Stomach (tissue), 8 donors: ENCODE measurements at regions not wholly inside any gene's neighbourhood (a gene's known extent, or its start where the extent isn't known, plus 50 kb on each side); places are given as distances from the start of the nearest gene placed in this dataset.

Source experiments
- DNase-seq, 2 donors: peaks; one replicate each; pipeline versions ENCODE4 v3.0.0 to v3.0.0-alpha.2; 2013 to 2019
- H3K27ac ChIP-seq, 5 donors: fragments of 200-600 bp in 4 of 5; sonication (generic) in 4 of 5; one replicate each; pipeline ENCODE4 v1.5.1; 2013 to 2019; ENCODE audit warnings: mild to moderate bottlenecking in 1 of 5, moderate library complexity in 1 of 5
- H3K27me3 ChIP-seq, 3 donors: fragments of 200-600 bp; sonication (generic); one replicate each; pipeline ENCODE4 v1.5.1; 2017 to 2019; ENCODE audit warnings: mixed run types in 1 of 3
- H3K36me3 ChIP-seq, 4 donors: fragments of 200-600 bp; sonication (generic); 1 replicate in 3 of 4; 2 replicates in 1 of 4; pipeline ENCODE4 v1.5.1; 2016 to 2019
- H3K4me1 ChIP-seq, 4 donors: fragments of 200-600 bp; sonication (generic); one replicate each; pipeline ENCODE4 v1.5.1; 2016 to 2019
- H3K4me3 ChIP-seq, 4 donors: fragments of 200-600 bp; sonication (generic) in 3 of 4; one replicate each; pipeline ENCODE4 v1.5.1; 2016 to 2019; ENCODE audit warnings: mild to moderate bottlenecking in 1 of 4
- H3K9me3 ChIP-seq, 4 donors: fragments of 200-600 bp; sonication (generic); one replicate each; pipeline ENCODE4 v1.5.1; 2016 to 2019
- EP300 ChIP-seq: sonication (generic); formaldehyde crosslinking; IDR thresholded peaks from one replicate; pipeline ENCODE4 v1.6.1; 2017; ENCODE audit warnings: antibody characterized with exemption
- POLR2A ChIP-seq, 4 donors: fragments of 450-650 bp; IDR thresholded peaks; one replicate each; pipeline ENCODE4 v1.6.1; 2016; ENCODE audit warnings: antibody characterized with exemption in 4 of 4, control low read depth in 2 of 4, mild to moderate bottlenecking in 1 of 4, moderate library complexity in 1 of 4
- POLR2AphosphoS5 ChIP-seq, 3 donors: sonication (generic); formaldehyde crosslinking; IDR thresholded peaks; one replicate each; pipeline ENCODE4 v1.6.1; 2016; ENCODE audit warnings: antibody characterized with exemption in 3 of 3
- WGBS, 5 donors: extraction: QIAGEN DNeasy Blood & Tissue Kit in 3 of 5; methylation state at CpG; one replicate each; pipeline versions ENCODE4 v1.1.5 to v1.1.7; 2013 to 2018; 5-methylcytosine and 5-hydroxymethylcytosine counted together
- intact Hi-C: fragments of 100-400 bp; cut with DNase I; formaldehyde crosslinking; loops from one replicate; pipeline ENCODE4 v1.15.1; 2023; ENCODE audit warnings: low total_unique reads
- TF ChIP-seq, protein P1 (sequence below), 7 experiments: fragments of 450-650 bp in 4 of 7; fragments of 200-600 bp in 3 of 7; sonication (generic) in 3 of 7; IDR thresholded peaks; one replicate each; pipeline ENCODE4 v1.5.1; 2016 to 2019; ENCODE audit warnings: antibody characterized with exemption in 7 of 7, control low read depth in 2 of 7, mild to moderate bottlenecking in 1 of 7
- donor health status: healthy with polysubstance abuse.
- donor health status: Bipolar disorder and iron deficiency.
- donor health status: healthy.

DNA sequence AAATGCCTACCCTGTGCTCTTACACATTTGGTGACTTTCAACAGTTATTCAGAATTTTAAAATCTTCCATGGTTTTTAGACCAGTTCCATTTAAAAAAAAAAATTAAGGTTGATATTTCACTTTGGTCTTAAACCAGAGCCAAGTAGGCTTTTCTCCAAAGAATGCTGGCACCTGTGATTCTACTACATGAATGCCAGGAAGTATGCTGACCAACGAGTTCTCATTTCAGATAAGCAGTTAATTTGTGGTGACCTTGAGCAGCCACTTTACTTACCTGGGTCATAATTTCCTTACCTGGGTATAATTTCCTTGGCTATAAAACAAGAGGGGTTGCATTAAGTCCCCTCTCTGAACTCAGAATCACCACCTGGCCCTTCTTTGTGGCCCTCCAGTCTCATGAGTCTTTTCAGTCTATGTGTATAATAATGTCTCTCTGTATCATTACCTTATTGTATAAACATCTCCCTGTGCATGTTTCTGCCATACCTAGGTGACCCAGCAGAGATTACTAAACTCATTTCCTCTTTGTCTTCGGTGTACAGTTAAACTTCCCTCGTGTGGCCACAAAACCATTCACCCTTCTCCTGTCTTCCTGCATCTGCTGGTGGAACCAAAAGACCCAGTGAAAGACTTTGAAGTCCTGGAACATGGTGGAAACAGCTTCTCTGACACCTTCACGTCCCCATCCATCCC lies 139.1 kb upstream of the DPT start:
- Histone ChIP-seq H3K9me3 (peaks cover 0 to 19% (median 3%) of the 10 kb centered on the region in 4 donors), H3K27ac (peak overlapping the region; percentile 58 to 77 (median 70)), H3K4me3 (no peak overlapping the region), H3K4me1 (peaks cover 0 to 12% (median 6%) of the 10 kb centered on the region in 4 donors), H3K36me3 (no peaks in the 10 kb centered on the region), H3K27me3 (no peaks in the 10 kb centered on the region)
- WGBS, 5 donors: 32 to 47% (median 44%) methylated on average over 4 of the region's 4 CpGs
- TF ChIP-seq, protein P1, sequence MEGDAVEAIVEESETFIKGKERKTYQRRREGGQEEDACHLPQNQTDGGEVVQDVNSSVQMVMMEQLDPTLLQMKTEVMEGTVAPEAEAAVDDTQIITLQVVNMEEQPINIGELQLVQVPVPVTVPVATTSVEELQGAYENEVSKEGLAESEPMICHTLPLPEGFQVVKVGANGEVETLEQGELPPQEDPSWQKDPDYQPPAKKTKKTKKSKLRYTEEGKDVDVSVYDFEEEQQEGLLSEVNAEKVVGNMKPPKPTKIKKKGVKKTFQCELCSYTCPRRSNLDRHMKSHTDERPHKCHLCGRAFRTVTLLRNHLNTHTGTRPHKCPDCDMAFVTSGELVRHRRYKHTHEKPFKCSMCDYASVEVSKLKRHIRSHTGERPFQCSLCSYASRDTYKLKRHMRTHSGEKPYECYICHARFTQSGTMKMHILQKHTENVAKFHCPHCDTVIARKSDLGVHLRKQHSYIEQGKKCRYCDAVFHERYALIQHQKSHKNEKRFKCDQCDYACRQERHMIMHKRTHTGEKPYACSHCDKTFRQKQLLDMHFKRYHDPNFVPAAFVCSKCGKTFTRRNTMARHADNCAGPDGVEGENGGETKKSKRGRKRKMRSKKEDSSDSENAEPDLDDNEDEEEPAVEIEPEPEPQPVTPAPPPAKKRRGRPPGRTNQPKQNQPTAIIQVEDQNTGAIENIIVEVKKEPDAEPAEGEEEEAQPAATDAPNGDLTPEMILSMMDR (IDR thresholded peaks at IDR 0.05): no peak
- peak in 1 of 3 donors; percentile 51 for TF ChIP-seq POLR2AphosphoS5 (IDR thresholded peaks at IDR 0.05)
- intact Hi-C loops: no loop called here
- peak; percentile 51 to 54 for DNase-seq

DNA sequence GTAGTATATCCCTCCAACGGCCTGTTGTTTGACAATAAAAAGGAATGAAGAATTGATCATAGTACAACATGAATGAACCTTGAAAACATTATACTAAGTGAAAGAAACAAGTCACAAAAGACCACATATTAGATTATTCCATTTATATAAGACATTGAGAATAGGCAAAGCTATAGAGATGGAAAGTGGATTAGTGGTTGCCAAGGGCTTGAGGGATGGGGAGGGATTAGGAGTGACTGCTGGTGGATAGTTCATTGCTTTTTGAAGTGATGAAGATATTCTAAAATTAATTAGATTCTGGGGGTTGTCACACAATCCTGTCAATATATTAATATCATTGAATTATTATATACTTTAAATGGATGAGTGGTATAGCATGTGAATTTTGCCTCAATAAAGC lies 142.5 kb upstream of the DPT start:
- no peak for DNase-seq
- intact Hi-C loops: no loop called here
- H3K4me1 ChIP-seq: peaks cover 0 to 3% (median 0%) of the 10 kb centered on the region in 4 donors
- no peak for TF ChIP-seq EP300
- TF ChIP-seq, protein P1 (IDR thresholded peaks at IDR 0.05): no peak
- TF ChIP-seq POLR2A (IDR thresholded peaks at IDR 0.05): no peak
- no peak for TF ChIP-seq POLR2AphosphoS5 (IDR thresholded peaks at IDR 0.05)
- H3K4me3 ChIP-seq: no peak overlapping the region
- H3K27ac ChIP-seq: no peak overlapping the region
- 85 to 97% (median 86%) methylated on average over 1 of the region's 1 CpG for WGBS, 5 donors
- H3K36me3 ChIP-seq: no peaks in the 10 kb centered on the region
- peaks cover 0 to 3% (median 0%) of the 10 kb centered on the region in 4 donors for H3K9me3 ChIP-seq
- no peaks in the 10 kb centered on the region for H3K27me3 ChIP-seq

DNA sequence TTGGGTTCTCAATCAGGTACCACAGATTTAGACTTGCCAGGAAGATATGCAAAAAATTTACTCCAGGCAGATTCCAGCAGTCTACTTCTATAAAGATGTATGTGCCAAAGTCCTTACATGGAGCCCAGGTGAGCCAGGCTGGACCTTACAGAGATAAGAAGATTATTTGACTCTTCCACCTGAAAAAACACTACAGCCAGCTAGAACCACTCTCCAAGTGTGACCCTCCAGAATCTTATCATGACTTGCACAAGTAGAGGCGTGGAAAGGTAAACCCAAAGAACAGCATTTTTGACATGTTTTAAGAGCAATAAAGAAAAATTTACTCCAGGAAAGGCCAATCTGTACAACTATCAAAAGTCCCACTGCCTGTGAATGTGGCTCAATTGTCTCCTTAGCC lies 146.8 kb upstream of the DPT start:
- Histone ChIP-seq H3K36me3 (no peaks in the 10 kb centered on the region), H3K27me3 (no peaks in the 10 kb centered on the region), H3K9me3 (no peaks in the 10 kb centered on the region), H3K27ac (no peak overlapping the region), H3K4me1 (peaks cover 7 to 12% (median 8%) of the 10 kb centered on the region in 4 donors), H3K4me3 (no peak overlapping the region)
- intact Hi-C loops: no loop called here
- no peak for DNase-seq
- 29 to 68% (median 50%) methylated on average over 1 of the region's 1 CpG for WGBS, 5 donors
- TF ChIP-seq, protein P1 (IDR thresholded peaks at IDR 0.05): no peak
- no peak for TF ChIP-seq POLR2A (IDR thresholded peaks at IDR 0.05)
- TF ChIP-seq EP300: no peak
- TF ChIP-seq POLR2AphosphoS5 (IDR thresholded peaks at IDR 0.05): no peak

DNA sequence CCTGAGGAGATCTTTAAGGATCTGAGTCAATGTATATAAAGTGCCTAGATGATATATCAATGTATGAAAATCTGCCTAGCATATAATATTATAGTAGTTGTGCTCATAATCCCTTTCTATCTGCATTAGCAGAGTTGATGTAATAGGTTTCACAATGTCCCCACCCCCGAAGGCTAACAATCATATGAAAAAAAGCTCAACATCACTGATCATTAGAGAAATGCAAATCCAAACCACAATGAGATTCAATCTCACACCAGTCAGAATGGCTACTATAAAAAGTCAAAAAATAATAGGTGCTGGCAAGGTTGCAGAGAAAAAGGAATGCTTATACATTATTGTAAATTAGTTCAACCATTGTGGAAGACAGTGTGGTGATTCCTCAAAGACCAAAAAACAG lies 147.8 kb upstream of the DPT start:
- intact Hi-C loops: no loop called here
- 76 to 96% (median 88%) methylated on average over 1 of the region's 1 CpG for WGBS, 5 donors
- DNase-seq: no peak
- TF ChIP-seq, protein P1 (IDR thresholded peaks at IDR 0.05): no peak
- TF ChIP-seq EP300 (no peak), POLR2A (IDR thresholded peaks at IDR 0.05) (no peak), POLR2AphosphoS5 (IDR thresholded peaks at IDR 0.05) (no peak)
- Histone ChIP-seq H3K27me3 (no peaks in the 10 kb centered on the region), H3K36me3 (no peaks in the 10 kb centered on the region), H3K4me3 (no peak overlapping the region), H3K4me1 (peaks cover 7 to 14% (median 8%) of the 10 kb centered on the region in 4 donors), H3K9me3 (no peaks in the 10 kb centered on the region), H3K27ac (no peak overlapping the region)
